Ovary (tissue), 3 donors: ENCODE measurements at regions not wholly inside any gene's neighbourhood (a gene's known extent, or its start where the extent isn't known, plus 50 kb on each side); places are given as distances from the start of the nearest gene placed in this dataset.
"Not testable (repeated sequence)": the region's sequence is repeated elsewhere in the genome, so short reads cannot be mapped to it uniquely, and the experiment has no call there.

Experiments used
- CTCF ChIP-seq, 3 donors: fragments of 450-650 bp in 2 of 3; fragments of 200-600 bp in 1 of 3; IDR thresholded peaks; one replicate each; pipeline versions ENCODE4 v1.5.1 to v1.8.0; 2016 to 2022; ENCODE audit warnings: antibody characterized with exemption in 3 of 3, mild to moderate bottlenecking in 1 of 3
- EP300 ChIP-seq: sonication (generic); formaldehyde crosslinking; IDR thresholded peaks from one replicate; pipeline ENCODE4 v1.6.1; 2017; ENCODE audit warnings: antibody characterized with exemption
- POLR2A ChIP-seq: fragments of 450-650 bp; IDR thresholded peaks from one replicate; pipeline ENCODE4 v1.6.1; 2017; ENCODE audit warnings: antibody characterized with exemption, mild to moderate bottlenecking, moderate library complexity
- donor health status: DM: no; HTN: no; CAD: no.

GRCh38 chr7:79976711-79977020 is 158.0 kb upstream of the GNAI1 start:
- TF ChIP-seq CTCF (IDR thresholded peaks at IDR 0.05); POLR2A; EP300: not testable (repeated sequence)
